ENCODE measurements at regions not wholly inside any gene's neighbourhood (a gene's known extent, or its start where the extent isn't known, plus 50 kb on each side); places are given as distances from the start of the nearest gene placed in this dataset.

- TF ChIP-seq CTCF (IDR thresholded peaks at IDR 0.05) (no peak), POLR2AphosphoS5 (IDR thresholded peaks at IDR 0.05) (no peak), POLR2A (IDR thresholded peaks at IDR 0.05) (no peak)
Measured at GRCh38 chr9:14485366-14485765, 171.4 kb upstream of the NFIB start.
